GM12872 (cell line): ENCODE measurements at regions not wholly inside any gene's neighbourhood (a gene's known extent, or its start where the extent isn't known, plus 50 kb on each side); places are given as distances from the start of the nearest gene placed in this dataset.

Experiments
- CTCF ChIP-seq: IDR thresholded peaks from 3 replicates; pipeline ENCODE4 v1.5.1; 2011; ENCODE audit warnings: low read depth, mild to moderate bottlenecking, low read length, moderate library complexity; ENCODE audit not compliant: insufficient read depth

- no peak for TF ChIP-seq CTCF
Observed at GRCh38 chr16:9412915-9413264, 321.4 kb downstream of the HAPSTR1 start.

GRCh38 chr16:9415545-9415944 lies 324.1 kb downstream of the HAPSTR1 start:
- no peak for TF ChIP-seq CTCF

- TF ChIP-seq CTCF, result no peak
Observed at GRCh38 chr16:9417898-9418297, 326.5 kb downstream of the HAPSTR1 start.

- no peak for TF ChIP-seq CTCF
Observed at GRCh38 chr16:9419161-9419560, 327.7 kb downstream of the HAPSTR1 start.

- TF ChIP-seq CTCF, result no peak
Observed at GRCh38 chr16:9422762-9423513, 331.5 kb downstream of the HAPSTR1 start.

GRCh38 chr16:9425236-9425635 lies 333.8 kb downstream of the HAPSTR1 start:
- TF ChIP-seq CTCF, result no peak

GRCh38 chr16:9428355-9429005 lies 337.0 kb downstream of the HAPSTR1 start:
- TF ChIP-seq CTCF, result no peak
